Liver (tissue), 2 donors: ENCODE measurements at regions not wholly inside any gene's neighbourhood (a gene's known extent, or its start where the extent isn't known, plus 50 kb on each side); places are given as distances from the start of the nearest gene placed in this dataset.

Experiments
- CTCF ChIP-seq: fragments of 150-350 bp; IDR thresholded peaks from 2 replicates; pipeline ENCODE4 v1.5.1; 2017; ENCODE audit warnings: improper control_type of control experiment, low read depth, low read length; ENCODE audit not compliant: missing input control
- MAX ChIP-seq: IDR thresholded peaks from 2 replicates; pipeline ENCODE4 v1.6.1; 2016; ENCODE audit warnings: antibody characterized with exemption
- donor health status: healthy.

GRCh38 chr10:62912086-62912485 lies 95.9 kb upstream of the EGR2 start:
- TF ChIP-seq CTCF (no peak), MAX (no peak)
